GM19372 (cell line): ENCODE measurements at regions not wholly inside any gene's neighbourhood (a gene's known extent, or its start where the extent isn't known, plus 50 kb on each side); places are given as distances from the start of the nearest gene placed in this dataset.
A peak's percentile ranks its signal among the peaks of the same experiment; 100 is the strongest.

Experiments used
- ATAC-seq: cut with Tn5 transposase; IDR thresholded peaks from one replicate; pipeline ENCODE4 v1.9.1; 2021; ENCODE audit warnings: mild to moderate bottlenecking, low read depth, moderate library complexity; ENCODE audit not compliant: unreplicated experiment

DNA sequence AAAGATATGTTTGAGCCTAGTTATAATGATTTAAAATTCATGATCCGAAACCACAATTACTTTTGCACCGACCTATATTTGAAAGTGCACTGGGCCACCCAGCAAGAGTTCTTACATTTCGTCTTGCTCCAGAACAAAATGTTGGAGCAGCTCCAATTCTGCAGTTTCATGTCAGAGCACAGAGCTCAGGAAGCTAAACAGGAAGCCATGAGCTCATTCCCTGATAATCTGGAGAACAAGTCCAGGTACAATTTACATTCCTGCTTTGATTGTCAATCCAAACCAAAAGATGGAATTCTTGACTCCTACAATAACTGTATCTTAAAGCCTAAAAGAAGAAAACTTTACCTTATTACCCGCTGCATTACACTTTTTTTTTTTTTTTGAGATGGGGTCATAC is 131.8 kb downstream of the KCTD12 start:
- no peak for ATAC-seq

DNA sequence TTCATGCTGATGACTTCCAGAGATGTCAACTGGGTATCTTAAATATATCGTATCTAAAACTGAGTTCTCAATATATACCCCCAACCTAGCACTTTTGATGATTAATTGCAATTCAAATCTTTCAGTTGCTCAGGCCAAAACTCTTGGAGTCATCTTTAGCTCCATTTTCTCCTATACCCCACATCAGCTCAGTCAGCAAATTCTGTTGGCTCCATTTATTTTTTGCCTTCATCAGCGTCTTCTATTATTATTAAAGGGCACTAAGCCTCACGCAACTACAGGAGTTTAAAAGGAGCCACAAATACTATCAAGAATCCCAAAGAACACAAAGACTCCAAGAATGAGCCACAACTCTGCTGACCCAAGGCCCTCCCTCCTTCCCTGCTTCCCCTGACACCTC is 134.9 kb downstream of the KCTD12 start:
- ATAC-seq, result no peak

DNA sequence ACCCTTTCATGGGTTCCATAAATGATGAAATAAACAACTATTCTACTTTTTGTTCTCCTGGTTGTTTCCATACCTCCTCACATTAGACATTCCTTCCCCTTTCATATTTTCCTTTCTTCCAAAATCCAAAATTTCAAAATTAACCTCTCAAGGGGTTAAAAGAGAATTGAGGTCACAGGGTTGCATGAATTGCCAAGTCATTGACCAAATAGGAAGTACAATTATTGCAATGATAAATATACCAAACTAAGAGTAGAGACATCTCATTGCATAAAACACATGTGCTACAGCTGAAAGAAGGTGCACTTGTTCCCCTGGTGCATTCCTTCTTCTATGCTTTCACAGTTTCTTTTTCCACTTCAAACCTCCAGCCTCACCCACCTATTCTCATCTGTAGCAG is 136.1 kb downstream of the KCTD12 start:
- ATAC-seq, result no peak

DNA sequence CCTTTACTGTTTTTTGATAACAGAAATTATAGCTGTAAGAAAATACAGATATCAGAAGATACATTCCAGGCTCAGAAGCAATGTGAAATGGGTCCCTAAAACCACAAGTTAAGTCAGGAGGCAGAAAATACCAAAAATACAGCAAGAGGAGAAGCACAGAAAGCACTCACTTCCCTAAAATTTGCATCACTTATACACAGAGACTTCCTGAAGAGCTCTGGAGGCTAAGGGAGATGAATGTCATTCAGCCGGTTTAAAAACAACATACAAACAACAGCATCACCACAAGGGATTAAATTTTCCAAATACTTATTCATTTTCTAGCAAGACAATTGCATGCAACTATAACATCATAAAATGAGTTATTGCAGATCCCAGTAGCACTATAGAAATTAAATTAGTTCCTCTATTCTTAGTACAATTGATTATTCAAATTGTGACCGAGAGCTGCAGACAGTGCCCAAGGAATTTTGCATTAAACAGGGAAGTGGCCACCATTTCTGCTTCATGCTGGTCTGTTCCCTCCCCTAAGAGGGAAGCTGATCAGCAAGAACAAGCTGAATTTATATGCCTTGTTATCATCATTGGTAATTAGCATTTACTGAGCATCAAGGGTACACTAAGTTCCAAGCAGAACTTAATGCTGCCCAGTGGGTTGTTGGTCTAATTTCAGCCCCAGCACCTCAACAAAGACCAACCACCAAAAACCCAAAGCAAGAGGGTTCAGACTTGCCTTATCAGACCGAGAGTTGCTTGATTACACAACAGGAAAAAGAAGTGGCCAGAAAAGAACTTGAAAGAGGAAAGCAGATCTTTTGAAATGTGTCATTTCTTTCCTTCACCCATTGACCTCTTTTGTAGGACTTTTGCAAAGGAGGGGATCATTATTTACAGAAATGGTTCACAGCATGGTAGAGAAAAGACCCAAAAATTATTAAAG is 140.7 kb downstream of the KCTD12 start:
- peak; percentile 74 for ATAC-seq

DNA sequence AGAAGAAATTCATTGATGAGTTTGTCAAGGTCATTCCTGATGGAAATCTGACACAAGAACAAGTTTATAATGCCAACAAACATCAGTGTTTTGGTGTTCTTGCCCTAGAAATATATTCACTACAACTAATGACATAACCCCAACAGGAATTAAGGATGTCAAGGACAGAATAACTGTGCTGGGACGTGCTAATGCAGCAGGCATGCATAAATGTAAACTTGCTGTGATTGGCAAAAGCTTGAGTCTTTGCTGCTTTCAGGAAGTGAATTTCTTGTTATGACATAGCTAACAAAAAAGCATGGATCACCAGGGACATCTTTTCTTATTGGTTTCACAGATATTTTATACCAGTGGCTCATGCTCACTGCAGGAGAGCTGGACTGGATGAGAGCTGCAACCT is 144.6 kb downstream of the KCTD12 start:
- no peak for ATAC-seq

DNA sequence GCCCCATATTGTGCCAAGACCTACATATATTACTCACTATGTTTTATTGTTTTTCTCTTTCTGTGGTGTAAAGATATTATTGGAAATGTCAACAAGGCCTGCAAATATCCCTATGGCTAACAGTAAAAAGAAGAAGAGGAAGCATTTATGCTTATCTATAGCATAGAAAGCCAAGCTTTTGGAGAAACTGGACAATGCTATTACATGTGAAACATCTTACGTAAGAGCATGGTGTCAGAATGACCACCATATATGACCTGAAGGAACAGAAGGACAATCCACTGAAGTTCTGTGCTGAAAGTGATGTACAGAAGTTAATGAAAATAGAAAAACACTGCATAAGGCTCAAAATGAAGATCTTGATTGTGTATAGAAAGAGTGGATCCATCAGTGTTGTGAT is 145.2 kb downstream of the KCTD12 start:
- no peak for ATAC-seq

DNA sequence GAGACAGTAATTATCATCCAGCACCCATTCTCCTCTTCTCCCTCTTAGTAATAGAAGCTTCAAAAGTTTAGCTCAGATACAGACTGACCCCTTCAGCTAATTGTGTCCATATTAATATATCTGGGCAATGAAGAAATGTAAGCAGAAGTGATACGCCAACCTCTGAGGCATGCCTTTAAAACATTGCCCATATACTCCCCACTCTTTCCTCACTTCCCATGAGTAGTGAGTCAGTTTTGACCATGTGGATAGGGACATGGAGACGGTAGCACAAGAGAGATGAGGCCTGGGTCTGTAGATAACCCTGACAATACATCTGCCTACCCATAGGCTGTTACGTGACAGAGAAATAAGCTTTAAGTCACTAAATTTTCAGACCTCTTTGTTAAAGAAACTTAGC is 147.6 kb downstream of the KCTD12 start:
- ATAC-seq, result no peak

DNA sequence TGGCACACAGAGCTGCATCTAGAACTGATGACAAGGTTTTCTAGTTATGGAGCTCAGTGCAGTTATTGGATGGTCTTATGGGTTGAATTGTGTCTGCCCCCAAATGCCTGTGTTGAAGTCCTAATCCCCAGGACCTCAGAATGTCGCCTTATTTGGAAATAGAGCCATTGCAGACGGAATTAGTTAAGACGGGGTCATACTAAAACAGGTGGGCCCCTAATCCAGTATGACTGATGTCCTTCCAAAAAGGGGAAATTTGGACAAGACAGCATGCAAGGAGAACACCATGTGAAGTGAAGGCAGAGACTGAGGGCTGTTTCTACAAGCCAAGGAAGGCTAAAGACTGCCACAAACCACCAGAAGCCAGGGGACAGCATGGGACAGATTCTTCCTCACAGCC is 148.7 kb downstream of the KCTD12 start:
- no peak for ATAC-seq

DNA sequence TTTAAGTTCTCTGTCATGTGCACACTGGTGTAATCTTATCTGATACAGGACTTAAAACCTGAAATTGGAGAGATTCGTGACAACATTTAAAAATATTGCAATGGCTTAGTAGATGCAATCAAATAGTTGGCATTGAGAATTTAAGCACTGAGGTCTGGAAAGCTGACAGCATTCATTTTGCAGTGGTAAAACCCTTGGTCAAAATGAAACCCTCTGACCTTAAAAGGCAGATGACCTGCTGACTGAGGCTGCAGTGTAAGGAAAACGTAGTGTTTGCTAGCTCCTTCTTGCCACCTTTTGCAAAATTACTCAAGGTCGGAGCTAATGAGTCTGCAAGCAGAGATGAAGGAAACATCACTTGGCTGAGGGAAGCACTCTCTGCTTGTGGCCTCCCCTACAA is 150.6 kb downstream of the KCTD12 start:
- no peak for ATAC-seq

DNA sequence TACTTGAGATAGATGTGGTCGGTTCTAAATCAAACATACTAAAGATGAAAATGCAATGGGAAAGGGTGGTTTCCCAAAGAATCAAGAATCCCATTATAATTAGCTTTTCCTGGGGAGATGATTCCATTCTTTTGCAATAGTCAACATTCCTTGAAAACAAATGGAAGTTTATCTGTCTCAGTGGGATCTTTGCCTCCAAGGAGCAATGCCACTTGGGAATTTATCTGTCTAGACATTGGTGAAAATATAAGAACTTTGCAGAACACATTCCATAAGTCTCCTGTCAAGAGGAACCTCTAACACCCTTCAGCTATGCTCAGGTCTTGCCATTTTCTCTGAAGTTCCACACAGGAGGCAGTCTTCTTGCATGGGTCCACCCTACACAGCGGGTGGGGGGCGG is 152.5 kb downstream of the KCTD12 start:
- ATAC-seq, result no peak

DNA sequence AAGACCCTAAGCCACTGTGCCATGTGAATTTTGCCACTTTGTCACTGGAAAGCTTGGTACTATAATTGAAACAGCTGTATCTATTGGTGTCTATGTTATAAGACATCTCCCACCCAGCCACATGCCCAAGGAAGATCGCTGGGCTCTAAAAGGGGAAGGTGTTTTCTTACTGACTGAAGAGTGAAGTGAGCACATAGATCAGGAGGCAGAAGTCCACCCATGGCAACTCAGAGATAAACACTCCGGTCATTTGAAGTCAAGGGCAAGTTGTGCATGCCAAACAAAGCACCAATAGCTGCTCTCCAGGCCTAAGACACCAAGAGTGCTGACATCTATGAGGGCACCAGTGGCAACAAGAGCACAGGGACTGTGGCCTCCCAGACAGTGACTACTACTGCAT is 153.8 kb downstream of the KCTD12 start:
- no peak for ATAC-seq

DNA sequence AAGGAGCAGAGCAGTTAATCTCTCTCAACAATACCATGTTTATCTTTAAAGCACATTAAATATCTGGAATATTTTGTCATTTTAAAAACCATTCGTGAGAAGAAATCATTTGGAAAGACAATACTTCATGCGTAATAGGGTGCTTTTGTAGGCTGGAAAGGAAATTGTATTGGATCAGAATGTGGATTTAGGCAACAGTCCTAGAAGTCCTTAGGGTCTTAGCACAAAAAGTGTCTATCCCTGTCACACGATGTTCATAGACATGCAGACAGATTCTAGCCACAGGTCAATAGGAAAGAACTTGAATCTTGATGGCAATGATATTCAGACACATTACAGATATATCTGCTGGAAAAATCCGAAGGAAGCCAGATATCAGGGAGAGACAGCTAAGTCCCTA is 156.0 kb downstream of the KCTD12 start:
- no peak for ATAC-seq

DNA sequence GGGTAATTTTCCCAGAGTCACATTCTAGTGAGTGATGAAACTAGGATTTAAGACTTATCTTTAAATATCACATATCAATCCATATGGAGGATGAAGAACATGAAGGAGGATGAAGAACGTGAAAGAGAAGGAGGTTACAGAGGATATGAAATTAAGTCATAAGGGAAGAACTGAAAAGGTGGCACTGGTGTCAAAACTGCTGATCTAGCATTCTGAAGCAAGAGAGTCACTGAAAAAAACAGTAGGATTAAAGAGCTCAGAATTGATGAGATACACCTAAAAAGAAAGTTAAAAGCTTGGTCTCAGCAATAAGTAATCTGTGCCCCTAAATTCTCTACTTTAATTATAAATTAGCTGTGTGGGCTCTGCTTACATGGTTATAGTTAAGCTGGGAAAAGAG is 156.5 kb downstream of the KCTD12 start:
- no peak for ATAC-seq

DNA sequence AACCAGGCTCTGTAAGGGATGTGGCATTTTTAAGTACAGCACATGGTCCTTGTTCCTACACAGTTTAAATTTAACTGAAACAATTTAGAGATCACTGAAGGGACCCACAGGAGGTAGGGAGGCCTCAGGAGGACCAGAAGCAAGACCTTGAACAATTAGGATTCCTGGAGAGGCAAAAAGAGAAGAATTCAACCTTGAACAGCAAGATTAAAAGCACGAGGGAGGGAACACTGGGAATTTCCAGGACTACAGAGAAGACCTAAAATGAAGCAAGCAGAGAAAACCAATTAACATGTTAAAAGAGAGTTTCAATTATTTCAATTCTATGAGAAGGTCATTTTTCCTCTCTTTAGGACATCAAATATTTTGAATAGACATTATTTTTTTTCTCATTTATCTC is 160.3 kb downstream of the KCTD12 start:
- no peak for ATAC-seq

DNA sequence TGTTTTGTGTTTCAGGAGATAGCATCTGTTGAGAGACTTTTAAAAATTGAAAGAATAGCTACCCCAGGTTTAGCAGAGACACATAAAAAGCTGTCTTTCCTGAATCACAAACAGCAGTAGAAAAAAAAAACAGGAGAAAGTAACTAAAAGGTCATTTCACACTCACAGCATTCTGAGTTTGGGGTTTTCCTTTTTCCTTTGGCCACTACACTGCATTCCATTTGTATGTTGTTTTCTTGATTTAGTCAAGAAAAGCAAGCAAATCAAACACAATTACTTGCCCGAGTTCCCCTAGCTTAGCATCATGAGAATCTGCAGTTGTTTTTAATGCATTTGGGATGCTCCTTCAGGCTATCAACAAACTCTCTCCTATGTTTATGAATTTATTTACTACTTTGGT is 161.0 kb downstream of the KCTD12 start:
- ATAC-seq, result no peak

DNA sequence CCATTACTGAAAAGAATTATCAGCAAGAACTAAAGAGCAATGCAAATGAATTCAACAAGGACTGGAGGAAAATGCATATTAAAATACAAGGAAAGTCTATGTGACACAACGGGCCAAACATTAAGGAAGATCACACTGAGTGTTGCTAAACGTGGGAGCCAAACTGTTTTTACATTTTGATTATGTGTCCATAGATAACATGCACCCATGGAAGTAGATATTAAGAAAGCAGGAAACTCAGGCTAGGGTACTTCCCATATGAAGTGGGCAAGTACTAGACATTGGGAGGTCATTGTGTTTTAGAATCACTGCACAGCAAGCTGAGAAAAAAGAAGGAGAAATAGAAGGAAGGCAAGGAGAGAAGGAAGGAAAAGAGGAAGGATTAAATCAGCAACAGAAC is 161.8 kb downstream of the KCTD12 start:
- no peak for ATAC-seq

DNA sequence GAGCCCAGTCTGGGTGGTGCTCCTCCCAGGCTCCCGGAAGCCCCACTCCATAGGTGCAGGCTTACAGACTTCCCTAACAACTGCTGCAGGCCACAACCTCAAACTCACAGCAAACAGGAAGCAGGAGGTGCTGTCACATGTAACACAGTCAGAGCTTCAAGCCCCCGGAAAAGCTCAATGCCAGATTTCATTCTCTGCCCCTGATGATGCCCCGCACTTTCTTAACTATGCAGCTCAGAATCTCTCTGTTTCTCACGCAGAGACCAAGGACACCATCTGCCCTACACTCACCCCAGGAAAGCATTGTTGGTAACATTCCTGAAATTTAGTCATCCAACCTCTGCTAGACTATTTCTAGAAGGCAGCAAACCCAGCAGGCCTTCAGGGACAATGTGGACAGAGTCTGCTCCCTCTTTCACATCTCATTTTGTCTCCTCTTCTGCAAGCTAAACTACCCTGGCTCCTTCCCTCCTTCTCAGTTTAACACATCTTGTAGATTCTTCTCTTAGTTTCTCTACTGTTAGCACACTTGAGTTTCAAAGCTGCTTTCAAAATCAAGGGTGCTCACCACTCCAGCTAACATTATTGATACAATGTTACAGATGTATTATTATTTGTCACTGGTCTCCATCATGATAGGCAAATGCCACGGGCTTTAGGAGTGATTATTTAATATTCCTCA is 162.5 kb downstream of the KCTD12 start:
- ATAC-seq, result no peak

DNA sequence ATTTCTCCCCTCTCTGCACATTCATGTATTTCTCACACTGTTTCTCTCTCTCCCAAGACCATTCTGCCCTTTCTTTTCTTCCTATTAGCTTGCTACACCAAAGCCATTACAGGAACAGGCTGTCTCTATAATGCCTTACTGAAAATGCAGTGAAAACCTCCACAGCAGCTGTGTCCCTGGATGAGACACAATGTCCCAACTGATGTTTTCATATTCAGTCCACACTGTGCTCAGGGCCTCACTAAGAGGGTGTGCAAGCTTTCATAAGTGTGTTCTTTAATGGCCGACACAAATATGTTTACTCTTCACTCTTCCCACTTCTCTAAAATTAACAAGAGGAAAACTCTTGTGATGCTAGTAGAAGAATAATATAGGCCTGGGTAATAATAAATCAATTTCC is 163.4 kb downstream of the KCTD12 start:
- ATAC-seq, result no peak

DNA sequence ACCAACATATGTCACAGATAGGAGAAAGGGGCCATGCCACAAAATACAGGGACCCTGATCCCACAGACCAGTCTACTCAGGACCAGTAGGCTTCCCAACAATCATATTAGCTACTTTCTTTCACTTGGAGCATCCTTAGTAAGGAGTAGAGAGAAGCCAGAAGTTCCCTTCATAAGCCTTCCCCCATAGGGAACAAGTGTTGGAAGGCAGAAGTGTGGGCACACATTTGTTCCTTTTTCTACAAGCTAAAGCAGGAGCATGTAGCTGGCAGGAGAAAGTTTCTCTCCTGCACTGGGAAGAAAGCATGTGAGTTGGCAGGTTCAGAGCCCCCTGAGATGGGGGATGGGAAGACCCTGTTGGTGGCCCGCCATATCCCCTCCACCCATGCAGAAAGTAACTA is 165.4 kb downstream of the KCTD12 start:
- ATAC-seq, result no peak

DNA sequence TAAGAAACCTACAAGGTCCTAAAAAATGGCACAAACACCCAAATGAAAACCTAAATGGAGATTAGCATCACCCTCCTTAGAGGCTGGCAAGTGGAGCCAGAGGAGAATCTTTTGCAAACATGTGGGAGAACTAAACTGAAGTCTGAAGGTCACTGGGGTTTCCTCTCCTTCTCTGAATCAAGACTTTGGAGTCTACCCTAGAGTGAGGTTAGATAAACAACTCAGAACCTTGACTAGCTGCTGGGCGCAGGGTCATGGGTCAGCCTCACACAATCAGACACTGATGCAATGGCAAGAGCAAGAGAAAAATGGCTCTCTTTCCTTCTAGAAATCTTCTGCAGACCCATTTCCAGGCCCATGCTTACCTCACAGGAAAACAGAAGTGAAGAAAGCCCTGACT is 165.8 kb downstream of the KCTD12 start:
- ATAC-seq, result no peak

DNA sequence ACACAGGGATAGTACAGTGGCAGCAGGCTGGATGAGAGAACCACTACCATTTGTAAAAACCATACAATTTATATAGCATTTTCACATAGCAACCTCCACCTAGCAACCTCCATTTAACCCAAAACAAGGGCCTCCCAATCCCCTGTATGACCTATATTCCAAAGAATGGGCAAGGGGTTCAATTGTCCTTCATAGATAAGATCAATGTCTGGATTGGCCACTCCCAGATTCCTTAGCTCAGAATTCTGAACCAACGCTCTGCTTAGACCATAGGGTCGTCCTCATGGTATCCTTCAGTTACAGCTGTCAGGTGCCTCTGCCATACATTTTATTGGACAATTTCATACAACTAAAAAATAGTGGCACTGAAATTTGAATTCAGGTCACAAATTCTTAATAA is 166.2 kb downstream of the KCTD12 start:
- ATAC-seq, result no peak

DNA sequence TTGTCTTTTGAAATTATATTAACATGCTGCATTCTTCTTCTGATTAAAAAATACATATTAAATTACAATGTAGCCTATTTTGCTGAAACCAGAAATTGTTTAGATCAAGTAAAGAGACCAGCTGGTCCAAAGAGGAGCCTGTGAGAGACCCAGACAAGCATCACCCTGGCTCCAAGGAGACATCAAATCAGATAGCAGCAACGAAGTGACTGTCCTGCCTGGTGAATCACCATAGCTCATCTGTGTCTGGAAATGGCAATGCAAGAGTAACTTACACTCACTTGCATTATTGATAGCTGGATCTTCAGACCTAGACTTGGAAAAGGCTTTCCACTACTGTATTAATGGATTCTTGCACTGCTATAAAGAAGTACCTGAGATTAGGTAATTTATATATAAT is 169.1 kb downstream of the KCTD12 start:
- ATAC-seq, result no peak
